Panc1 (cell line): ENCODE measurements at regions not wholly inside any gene's neighbourhood (a gene's known extent, or its start where the extent isn't known, plus 50 kb on each side); places are given as distances from the start of the nearest gene placed in this dataset.

Experiments used
- SIN3A ChIP-seq: IDR thresholded peaks from 2 replicates; pipeline ENCODE4 v1.6.1; 2012; ENCODE audit warnings: low read depth, mild to moderate bottlenecking, low read length, moderate library complexity, borderline replicate concordance; ENCODE audit not compliant: insufficient read depth
- TCF7L2 ChIP-seq: IDR thresholded peaks from 2 replicates; pipeline ENCODE4 v1.6.1; 2011; ENCODE audit warnings: mild to moderate bottlenecking, low read depth, low read length, inconsistent platforms
- TF ChIP-seq, protein P1 (sequence below), 2 experiments: IDR thresholded peaks; 2 replicates each; pipeline ENCODE4 v1.6.1; 2011 to 2012; ENCODE audit warnings: low read depth in 2 of 2, control low read depth in 1 of 2, low read length in 1 of 2, mild to moderate bottlenecking in 1 of 2, moderate library complexity in 1 of 2; ENCODE audit not compliant: insufficient read depth in 1 of 2
- TF ChIP-seq, protein P2 (sequence below): fragments of 450-650 bp; IDR thresholded peaks from 2 replicates; pipeline ENCODE4 v1.5.1; 2017; ENCODE audit warnings: mild to moderate bottlenecking

DNA sequence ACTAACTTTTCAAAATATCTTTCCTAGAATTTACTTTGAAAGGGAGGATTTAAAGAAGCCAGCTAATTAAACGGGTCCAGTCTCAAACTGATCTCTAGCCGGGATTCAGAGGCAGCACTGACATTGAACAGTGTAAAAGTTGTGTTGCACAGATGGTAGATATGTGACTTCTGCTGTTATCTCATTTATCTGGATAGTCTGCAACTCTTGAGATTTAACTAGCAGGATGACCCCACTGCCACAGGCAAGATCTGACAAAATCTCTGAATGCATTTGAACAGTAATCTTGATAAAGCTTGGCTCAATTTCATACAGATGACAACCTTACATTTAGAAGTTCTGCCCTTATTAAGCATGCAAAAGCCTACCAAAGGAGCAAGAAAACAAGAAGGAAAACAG is 138.0 kb upstream of the CPNE8 start:
- TF ChIP-seq, protein P1, sequence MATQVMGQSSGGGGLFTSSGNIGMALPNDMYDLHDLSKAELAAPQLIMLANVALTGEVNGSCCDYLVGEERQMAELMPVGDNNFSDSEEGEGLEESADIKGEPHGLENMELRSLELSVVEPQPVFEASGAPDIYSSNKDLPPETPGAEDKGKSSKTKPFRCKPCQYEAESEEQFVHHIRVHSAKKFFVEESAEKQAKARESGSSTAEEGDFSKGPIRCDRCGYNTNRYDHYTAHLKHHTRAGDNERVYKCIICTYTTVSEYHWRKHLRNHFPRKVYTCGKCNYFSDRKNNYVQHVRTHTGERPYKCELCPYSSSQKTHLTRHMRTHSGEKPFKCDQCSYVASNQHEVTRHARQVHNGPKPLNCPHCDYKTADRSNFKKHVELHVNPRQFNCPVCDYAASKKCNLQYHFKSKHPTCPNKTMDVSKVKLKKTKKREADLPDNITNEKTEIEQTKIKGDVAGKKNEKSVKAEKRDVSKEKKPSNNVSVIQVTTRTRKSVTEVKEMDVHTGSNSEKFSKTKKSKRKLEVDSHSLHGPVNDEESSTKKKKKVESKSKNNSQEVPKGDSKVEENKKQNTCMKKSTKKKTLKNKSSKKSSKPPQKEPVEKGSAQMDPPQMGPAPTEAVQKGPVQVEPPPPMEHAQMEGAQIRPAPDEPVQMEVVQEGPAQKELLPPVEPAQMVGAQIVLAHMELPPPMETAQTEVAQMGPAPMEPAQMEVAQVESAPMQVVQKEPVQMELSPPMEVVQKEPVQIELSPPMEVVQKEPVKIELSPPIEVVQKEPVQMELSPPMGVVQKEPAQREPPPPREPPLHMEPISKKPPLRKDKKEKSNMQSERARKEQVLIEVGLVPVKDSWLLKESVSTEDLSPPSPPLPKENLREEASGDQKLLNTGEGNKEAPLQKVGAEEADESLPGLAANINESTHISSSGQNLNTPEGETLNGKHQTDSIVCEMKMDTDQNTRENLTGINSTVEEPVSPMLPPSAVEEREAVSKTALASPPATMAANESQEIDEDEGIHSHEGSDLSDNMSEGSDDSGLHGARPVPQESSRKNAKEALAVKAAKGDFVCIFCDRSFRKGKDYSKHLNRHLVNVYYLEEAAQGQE (IDR thresholded peaks at IDR 0.05; ENCODE audit: insufficient read depth in 1 of 2, low read depth in 2 of 2, low read length in 1 of 2): no peak
- TF ChIP-seq, protein P2, sequence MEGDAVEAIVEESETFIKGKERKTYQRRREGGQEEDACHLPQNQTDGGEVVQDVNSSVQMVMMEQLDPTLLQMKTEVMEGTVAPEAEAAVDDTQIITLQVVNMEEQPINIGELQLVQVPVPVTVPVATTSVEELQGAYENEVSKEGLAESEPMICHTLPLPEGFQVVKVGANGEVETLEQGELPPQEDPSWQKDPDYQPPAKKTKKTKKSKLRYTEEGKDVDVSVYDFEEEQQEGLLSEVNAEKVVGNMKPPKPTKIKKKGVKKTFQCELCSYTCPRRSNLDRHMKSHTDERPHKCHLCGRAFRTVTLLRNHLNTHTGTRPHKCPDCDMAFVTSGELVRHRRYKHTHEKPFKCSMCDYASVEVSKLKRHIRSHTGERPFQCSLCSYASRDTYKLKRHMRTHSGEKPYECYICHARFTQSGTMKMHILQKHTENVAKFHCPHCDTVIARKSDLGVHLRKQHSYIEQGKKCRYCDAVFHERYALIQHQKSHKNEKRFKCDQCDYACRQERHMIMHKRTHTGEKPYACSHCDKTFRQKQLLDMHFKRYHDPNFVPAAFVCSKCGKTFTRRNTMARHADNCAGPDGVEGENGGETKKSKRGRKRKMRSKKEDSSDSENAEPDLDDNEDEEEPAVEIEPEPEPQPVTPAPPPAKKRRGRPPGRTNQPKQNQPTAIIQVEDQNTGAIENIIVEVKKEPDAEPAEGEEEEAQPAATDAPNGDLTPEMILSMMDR: no peak
- TF ChIP-seq SIN3A: no peak
- TF ChIP-seq TCF7L2: no peak
